ENCODE measurements at regions not wholly inside any gene's neighbourhood (a gene's known extent, or its start where the extent isn't known, plus 50 kb on each side); places are given as distances from the start of the nearest gene placed in this dataset.

DNA sequence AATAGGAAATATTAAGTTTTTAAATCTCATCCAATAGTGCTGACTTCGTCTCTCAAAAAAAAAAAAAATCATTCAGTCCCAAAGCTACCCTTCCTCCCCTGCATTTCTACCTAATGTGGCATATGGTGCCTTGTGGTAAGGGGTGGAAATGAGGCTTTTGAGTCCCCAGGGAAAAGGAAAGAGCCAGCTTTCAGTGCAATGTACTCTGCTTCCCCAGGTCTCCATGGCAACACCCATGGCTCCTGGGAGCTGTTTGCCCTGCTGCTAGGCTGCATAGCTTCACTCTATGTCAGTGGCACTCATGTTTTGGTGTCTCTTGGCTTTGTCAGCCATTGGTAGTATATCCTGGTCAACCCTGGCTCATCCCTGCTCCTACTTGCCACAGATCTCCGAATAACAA, 175.9 kb downstream of the SLC39A8 start:
- no peaks in the 10 kb centered on the region for H3K79me1 ChIP-seq (ENCODE audit: low read length)
- H3K9ac ChIP-seq (ENCODE audit: low read length): no peak overlapping the region
- H3K27ac ChIP-seq (ENCODE audit: low read depth, low read length): no peak overlapping the region
- H3K79me2 ChIP-seq (ENCODE audit: control insufficient read depth, insufficient read depth, low read length, poor library complexity): no peaks in the 10 kb centered on the region
- WGBS (ENCODE audit: extremely low coverage, insufficient coverage, insufficient read length): no CpG with 5 or more reads among the region's 2 CpGs
- H3K18ac ChIP-seq (ENCODE audit: low read length): no peak overlapping the region
- H2BK12ac ChIP-seq (ENCODE audit: low read length): no peak overlapping the region
- no peaks in the 10 kb centered on the region for H3K9me3 ChIP-seq (ENCODE audit: insufficient read depth, low read depth, low read length)
- no peak overlapping the region for H2BK5ac ChIP-seq (ENCODE audit: low read depth, low read length, poor library complexity)
- H3K4me1 ChIP-seq (ENCODE audit: control insufficient read depth in 1 of 2, insufficient read depth in 2 of 2, low read length in 2 of 2): no peaks in the 10 kb centered on the region
- no peak overlapping the region for H3K4ac ChIP-seq (ENCODE audit: low read depth, low read length)
- no peak overlapping the region for H4K8ac ChIP-seq (ENCODE audit: low read depth, low read length)
- no peak overlapping the region for H3K4me3 ChIP-seq (ENCODE audit: low read depth, low read length)
- H3K4me2 ChIP-seq (ENCODE audit: low read length): no peak overlapping the region
- H3K23ac ChIP-seq (ENCODE audit: low read length): no peak overlapping the region
- no peaks in the 10 kb centered on the region for H3K27me3 ChIP-seq (ENCODE audit: insufficient read depth, low read length)
- DNase-seq: no peak
- no peaks in the 10 kb centered on the region for H3K36me3 ChIP-seq (ENCODE audit: control insufficient read depth in 1 of 2, insufficient read depth in 2 of 2, low read length in 2 of 2)
- no peak overlapping the region for H2AK5ac ChIP-seq (ENCODE audit: low read length)
- no peak overlapping the region for H4K12ac ChIP-seq (ENCODE audit: low read depth, low read length)
- no peak overlapping the region for H4K91ac ChIP-seq (ENCODE audit: low read depth, low read length)
- H2AFZ ChIP-seq (ENCODE audit: insufficient read depth, low read length, poor library complexity): no peak overlapping the region
- H2BK120ac ChIP-seq (ENCODE audit: insufficient read depth, low read length, poor library complexity): no peak overlapping the region
- no peak overlapping the region for H3K14ac ChIP-seq (ENCODE audit: low read length)

DNA sequence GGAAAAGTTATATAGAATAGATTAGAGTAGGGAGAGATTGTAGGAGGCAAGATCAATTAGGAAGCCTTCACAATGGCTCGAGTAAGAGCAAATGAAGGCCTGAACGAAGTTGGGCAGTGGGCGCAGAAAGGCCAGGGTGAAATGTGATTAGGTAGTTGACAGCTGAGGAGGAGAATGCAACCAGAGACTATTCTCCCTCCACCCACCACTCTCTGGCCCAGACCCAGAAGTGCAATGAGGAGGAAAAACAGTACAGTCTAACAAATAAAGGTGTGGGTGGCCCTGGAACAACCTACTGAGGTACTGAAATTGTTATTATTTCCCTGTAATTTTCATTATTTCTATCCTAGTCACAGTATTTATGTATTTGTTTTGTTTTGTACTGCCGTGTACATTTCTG, 176.7 kb downstream of the SLC39A8 start:
- H3K79me1 ChIP-seq (ENCODE audit: low read length): no peaks in the 10 kb centered on the region
- H3K27me3 ChIP-seq (ENCODE audit: insufficient read depth, low read length): no peaks in the 10 kb centered on the region
- H2BK12ac ChIP-seq (ENCODE audit: low read length): no peak overlapping the region
- no peaks in the 10 kb centered on the region for H3K9me3 ChIP-seq (ENCODE audit: insufficient read depth, low read depth, low read length)
- no peak overlapping the region for H3K18ac ChIP-seq (ENCODE audit: low read length)
- H3K9ac ChIP-seq (ENCODE audit: low read length): no peak overlapping the region
- no peak overlapping the region for H2AK5ac ChIP-seq (ENCODE audit: low read length)
- no peak overlapping the region for H2BK120ac ChIP-seq (ENCODE audit: insufficient read depth, low read length, poor library complexity)
- H2AFZ ChIP-seq (ENCODE audit: insufficient read depth, low read length, poor library complexity): no peak overlapping the region
- no peak overlapping the region for H3K4me2 ChIP-seq (ENCODE audit: low read length)
- H3K79me2 ChIP-seq (ENCODE audit: control insufficient read depth, insufficient read depth, low read length, poor library complexity): no peaks in the 10 kb centered on the region
- WGBS (ENCODE audit: extremely low coverage, insufficient coverage, insufficient read length): no CpG with 5 or more reads among the region's 4 CpGs
- H4K91ac ChIP-seq (ENCODE audit: low read depth, low read length): no peak overlapping the region
- no peak overlapping the region for H3K23ac ChIP-seq (ENCODE audit: low read length)
- H3K4me3 ChIP-seq (ENCODE audit: low read depth, low read length): no peak overlapping the region
- H2BK5ac ChIP-seq (ENCODE audit: low read depth, low read length, poor library complexity): no peak overlapping the region
- no peak overlapping the region for H3K14ac ChIP-seq (ENCODE audit: low read length)
- DNase-seq: no peak
- H3K27ac ChIP-seq (ENCODE audit: low read depth, low read length): no peak overlapping the region
- no peak overlapping the region for H4K12ac ChIP-seq (ENCODE audit: low read depth, low read length)
- H4K8ac ChIP-seq (ENCODE audit: low read depth, low read length): no peak overlapping the region
- no peaks in the 10 kb centered on the region for H3K36me3 ChIP-seq (ENCODE audit: control insufficient read depth in 1 of 2, insufficient read depth in 2 of 2, low read length in 2 of 2)
- H3K4ac ChIP-seq (ENCODE audit: low read depth, low read length): no peak overlapping the region
- H3K4me1 ChIP-seq (ENCODE audit: control insufficient read depth in 1 of 2, insufficient read depth in 2 of 2, low read length in 2 of 2): peaks cover 0 to 2% of the 10 kb centered on the region in 2 experiments

DNA sequence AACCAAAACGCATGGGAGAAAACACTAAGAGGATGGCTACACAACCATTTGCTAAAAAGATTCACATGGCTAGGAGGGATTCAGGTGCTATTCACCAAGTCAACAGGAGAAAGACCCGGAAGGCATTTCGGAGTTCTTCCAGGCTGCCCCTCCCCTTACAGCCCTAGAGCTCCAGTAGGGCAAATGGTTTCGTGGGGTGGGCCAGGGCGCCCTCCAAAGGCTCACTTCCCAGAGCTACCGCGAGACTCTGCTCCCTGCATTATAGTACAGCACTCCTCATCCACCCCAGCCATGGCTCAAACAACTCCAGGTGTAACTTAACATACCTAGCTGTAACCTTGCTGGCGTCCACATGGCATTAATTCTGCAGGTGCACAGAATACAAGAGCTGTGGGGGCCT, 179.7 kb downstream of the SLC39A8 start:
- Histone ChIP-seq H3K4me2 (ENCODE audit: low read length) (no peak overlapping the region), H3K27ac (ENCODE audit: low read depth, low read length) (no peak overlapping the region), H2BK12ac (ENCODE audit: low read length) (no peak overlapping the region), H2AK5ac (ENCODE audit: low read length) (no peak overlapping the region), H3K4me3 (ENCODE audit: low read depth, low read length) (no peak overlapping the region), H3K23ac (ENCODE audit: low read length) (no peak overlapping the region), H3K4me1 (ENCODE audit: control insufficient read depth in 1 of 2, insufficient read depth in 2 of 2, low read length in 2 of 2) (peaks cover 0 to 2% of the 10 kb centered on the region in 2 experiments), H3K14ac (ENCODE audit: low read length) (no peak overlapping the region), H3K9me3 (ENCODE audit: insufficient read depth, low read depth, low read length) (no peaks in the 10 kb centered on the region), H3K27me3 (ENCODE audit: insufficient read depth, low read length) (no peaks in the 10 kb centered on the region), H3K4ac (ENCODE audit: low read depth, low read length) (no peak overlapping the region), H3K36me3 (ENCODE audit: control insufficient read depth in 1 of 2, insufficient read depth in 2 of 2, low read length in 2 of 2) (no peaks in the 10 kb centered on the region), H2BK120ac (ENCODE audit: insufficient read depth, low read length, poor library complexity) (no peak overlapping the region), H3K9ac (ENCODE audit: low read length) (no peak overlapping the region), H3K18ac (ENCODE audit: low read length) (no peak overlapping the region), H4K91ac (ENCODE audit: low read depth, low read length) (no peak overlapping the region), H3K79me2 (ENCODE audit: control insufficient read depth, insufficient read depth, low read length, poor library complexity) (no peaks in the 10 kb centered on the region), H4K8ac (ENCODE audit: low read depth, low read length) (no peak overlapping the region), H4K12ac (ENCODE audit: low read depth, low read length) (no peak overlapping the region), H3K79me1 (ENCODE audit: low read length) (no peaks in the 10 kb centered on the region), H2AFZ (ENCODE audit: insufficient read depth, low read length, poor library complexity) (no peak overlapping the region), H2BK5ac (ENCODE audit: low read depth, low read length, poor library complexity) (no peak overlapping the region)
- WGBS (ENCODE audit: extremely low coverage, insufficient coverage, insufficient read length): no CpG with 5 or more reads among the region's 8 CpGs
- peak in 1 of 2 donors; percentile 10 for DNase-seq

DNA sequence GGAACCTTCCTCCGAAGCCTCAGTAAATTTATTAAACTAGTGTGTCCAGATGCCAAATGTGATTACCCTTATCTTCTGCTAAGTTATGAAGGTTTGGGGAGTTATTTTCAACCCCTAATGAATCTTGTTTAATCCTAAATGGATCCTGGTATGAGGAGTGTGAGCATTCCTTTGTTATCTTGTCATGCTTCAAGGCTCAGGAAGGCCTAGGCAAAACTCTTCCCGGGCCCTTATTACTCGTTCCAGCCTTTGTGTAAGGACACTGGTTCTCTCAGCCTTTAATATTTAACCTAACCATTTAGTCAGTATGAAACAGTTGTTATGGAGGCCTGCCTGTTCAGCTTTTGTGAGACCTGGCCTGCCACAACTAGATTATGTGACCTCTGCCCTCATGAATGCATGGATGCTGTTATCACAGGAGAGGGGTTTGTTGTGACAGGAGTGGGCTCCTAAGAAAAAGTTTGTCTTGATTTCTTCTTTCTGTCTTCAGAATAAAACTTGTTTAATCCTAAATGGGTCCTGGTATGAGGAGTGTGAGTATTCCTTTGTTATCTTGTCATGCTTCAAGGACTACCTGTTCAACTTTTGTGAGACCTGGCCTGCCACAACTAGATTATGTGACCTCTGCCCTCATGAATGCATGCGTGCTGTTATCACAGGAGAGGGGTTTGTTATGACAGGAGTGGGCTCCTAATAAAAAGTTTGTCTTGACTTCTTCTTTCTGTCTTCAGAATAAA, 181.7 kb downstream of the SLC39A8 start:
- H3K79me2 ChIP-seq (ENCODE audit: control insufficient read depth, insufficient read depth, low read length, poor library complexity): no peaks in the 10 kb centered on the region
- H4K91ac ChIP-seq (ENCODE audit: low read depth, low read length): no peak overlapping the region
- H3K23ac ChIP-seq (ENCODE audit: low read length): no peak overlapping the region
- H2BK5ac ChIP-seq (ENCODE audit: low read depth, low read length, poor library complexity): no peak overlapping the region
- no peaks in the 10 kb centered on the region for H3K36me3 ChIP-seq (ENCODE audit: control insufficient read depth in 1 of 2, insufficient read depth in 2 of 2, low read length in 2 of 2)
- no peak overlapping the region for H3K4me2 ChIP-seq (ENCODE audit: low read length)
- no peak overlapping the region for H4K12ac ChIP-seq (ENCODE audit: low read depth, low read length)
- H3K27ac ChIP-seq (ENCODE audit: low read depth, low read length): no peak overlapping the region
- H4K8ac ChIP-seq (ENCODE audit: low read depth, low read length): no peak overlapping the region
- no peak overlapping the region for H3K14ac ChIP-seq (ENCODE audit: low read length)
- no peak overlapping the region for H3K9ac ChIP-seq (ENCODE audit: low read length)
- no peak overlapping the region for H2BK12ac ChIP-seq (ENCODE audit: low read length)
- H3K9me3 ChIP-seq (ENCODE audit: insufficient read depth, low read depth, low read length): no peaks in the 10 kb centered on the region
- no peak overlapping the region for H3K18ac ChIP-seq (ENCODE audit: low read length)
- peak; percentile 14 to 65 for DNase-seq
- H3K27me3 ChIP-seq (ENCODE audit: insufficient read depth, low read length): no peaks in the 10 kb centered on the region
- H2AFZ ChIP-seq (ENCODE audit: insufficient read depth, low read length, poor library complexity): no peak overlapping the region
- H2AK5ac ChIP-seq (ENCODE audit: low read length): no peak overlapping the region
- peaks cover 0 to 2% of the 10 kb centered on the region in 2 experiments for H3K4me1 ChIP-seq (ENCODE audit: control insufficient read depth in 1 of 2, insufficient read depth in 2 of 2, low read length in 2 of 2)
- no peak overlapping the region for H3K4ac ChIP-seq (ENCODE audit: low read depth, low read length)
- no peak overlapping the region for H2BK120ac ChIP-seq (ENCODE audit: insufficient read depth, low read length, poor library complexity)
- H3K79me1 ChIP-seq (ENCODE audit: low read length): no peaks in the 10 kb centered on the region
- no CpG with 5 or more reads among the region's 4 CpGs for WGBS (ENCODE audit: extremely low coverage, insufficient coverage, insufficient read length)
- no peak overlapping the region for H3K4me3 ChIP-seq (ENCODE audit: low read depth, low read length)
